ENCODE measurements at regions not wholly inside any gene's neighbourhood (a gene's known extent, or its start where the extent isn't known, plus 50 kb on each side); places are given as distances from the start of the nearest gene placed in this dataset.

- Mint-ChIP-seq H3K27me3 (ENCODE audit: insufficient read depth) (no peaks in the 10 kb centered on the region; the same call in 1 of the 2 replicates), H3K36me3 (ENCODE audit: low read depth) (no peaks in the 10 kb centered on the region), H3K9me3 (no peaks in the 10 kb centered on the region; the same call in 1 of the 2 replicates), H3K4me1 (ENCODE audit: low read depth) (no peaks in the 10 kb centered on the region), H3K4me3 (no peak overlapping the region), H3K27ac (no peak overlapping the region)
- DNase-seq, result no peak
- TF ChIP-seq CTCF (IDR thresholded peaks at IDR 0.05), result no peak
These were observed 1089.8 kb downstream of the TUSC7 start for GRCh38 chr3:117799387-117799735.

- H3K27ac Mint-ChIP-seq, result no peak overlapping the region
- no peak for DNase-seq
- H3K4me3 Mint-ChIP-seq, result no peak overlapping the region
- H3K36me3 Mint-ChIP-seq (ENCODE audit: low read depth), result no peaks in the 10 kb centered on the region
- peaks cover 6% of the 10 kb centered on the region for H3K9me3 Mint-ChIP-seq
- H3K27me3 Mint-ChIP-seq (ENCODE audit: insufficient read depth), result no peaks in the 10 kb centered on the region; the same call in 1 of the 2 replicates
- TF ChIP-seq CTCF (IDR thresholded peaks at IDR 0.05), result no peak
- no peaks in the 10 kb centered on the region for H3K4me1 Mint-ChIP-seq (ENCODE audit: low read depth)
These were observed 1092.3 kb downstream of the TUSC7 start for GRCh38 chr3:117801912-117802239.

GRCh38 chr3:117809186-117810081, 1099.9 kb downstream of the TUSC7 start:
- Mint-ChIP-seq H3K27me3 (ENCODE audit: insufficient read depth) (no peaks in the 10 kb centered on the region), H3K9me3 (peaks cover 12% of the 10 kb centered on the region), H3K4me1 (ENCODE audit: low read depth) (no peaks in the 10 kb centered on the region), H3K27ac (no peak overlapping the region), H3K36me3 (ENCODE audit: low read depth) (no peaks in the 10 kb centered on the region), H3K4me3 (no peak overlapping the region)
- DNase-seq, result no peak
- no peak for TF ChIP-seq CTCF (IDR thresholded peaks at IDR 0.05)

- no peak for DNase-seq
- no peaks in the 10 kb centered on the region for H3K36me3 Mint-ChIP-seq (ENCODE audit: low read depth)
- no peaks in the 10 kb centered on the region for H3K4me1 Mint-ChIP-seq (ENCODE audit: low read depth)
- no peak overlapping the region for H3K27ac Mint-ChIP-seq
- H3K27me3 Mint-ChIP-seq (ENCODE audit: insufficient read depth), result no peaks in the 10 kb centered on the region
- H3K4me3 Mint-ChIP-seq, result no peak overlapping the region
- TF ChIP-seq CTCF (IDR thresholded peaks at IDR 0.05), result no peak
- H3K9me3 Mint-ChIP-seq, result peaks cover 7% of the 10 kb centered on the region
These were observed 1102.2 kb downstream of the TUSC7 start for GRCh38 chr3:117811786-117812185.

- H3K4me1 Mint-ChIP-seq (ENCODE audit: low read depth), result no peaks in the 10 kb centered on the region
- H3K4me3 Mint-ChIP-seq, result no peak overlapping the region
- no peaks in the 10 kb centered on the region for H3K36me3 Mint-ChIP-seq (ENCODE audit: low read depth)
- H3K9me3 Mint-ChIP-seq, result peaks cover 11% of the 10 kb centered on the region
- DNase-seq, result no peak
- TF ChIP-seq CTCF (IDR thresholded peaks at IDR 0.05), result no peak
- H3K27me3 Mint-ChIP-seq (ENCODE audit: insufficient read depth), result no peaks in the 10 kb centered on the region
- no peak overlapping the region for H3K27ac Mint-ChIP-seq
These were observed 1105.4 kb downstream of the TUSC7 start for GRCh38 chr3:117814975-117815374.
